ENCODE measurements at regions not wholly inside any gene's neighbourhood (a gene's known extent, or its start where the extent isn't known, plus 50 kb on each side); places are given as distances from the start of the nearest gene placed in this dataset.

GRCh38 chr12:42728770-42729534, 139.4 kb upstream of the PRICKLE1 start (continued):
- TF ChIP-seq ZNF148 (tag by site-specific recombination; IDR thresholded peaks at IDR 0.05; ENCODE audit: borderline replicate concordance) (no peak), ZNF274 (IDR thresholded peaks at IDR 0.05; ENCODE audit: low read length) (no peak), ZNF274 (tag by site-specific recombination; IDR thresholded peaks at IDR 0.05; ENCODE audit: borderline replicate concordance) (no peak), SCRT1 (tag by site-specific recombination; IDR thresholded peaks at IDR 0.05; ENCODE audit: borderline replicate concordance) (peak; percentile 21; the same call in 1 of the 2 replicates), ZBTB1 (tag by site-specific recombination; IDR thresholded peaks at IDR 0.05) (no peak), MZF1 (tag by site-specific recombination; IDR thresholded peaks at IDR 0.05; ENCODE audit: borderline replicate concordance) (no peak; the same call in 1 of the 2 replicates), ZSCAN5A (tag by site-specific recombination; IDR thresholded peaks at IDR 0.05) (no peak), TSHZ1 (tag by site-specific recombination; IDR thresholded peaks at IDR 0.05; ENCODE audit: borderline replicate concordance) (peak; percentile 79), ZBTB26 (tag by site-specific recombination; optimal IDR thresholded peaks at IDR 0.05) (no peak), ZNF292 (tag by site-specific recombination; IDR thresholded peaks at IDR 0.05; ENCODE audit: borderline replicate concordance, low read depth) (no peak), ZNF76 (tag by site-specific recombination; IDR thresholded peaks at IDR 0.05; ENCODE audit: borderline replicate concordance, low read depth) (no peak), ZNF239 (tag by site-specific recombination; IDR thresholded peaks at IDR 0.05) (no peak)

- Histone ChIP-seq H3K4me3 (ENCODE audit: low read depth, low read length) (no peak overlapping the region), H3K9me3 (ENCODE audit: control insufficient read depth, insufficient read depth, low read depth, low read length) (no peaks in the 10 kb centered on the region), H3K36me3 (ENCODE audit: control insufficient read depth in 2 of 2, insufficient read depth in 1 of 2, low read length in 2 of 2) (no peaks in the 10 kb centered on the region), H3K4me1 (ENCODE audit: control insufficient read depth, insufficient read depth, low read length) (peaks cover 9% of the 10 kb centered on the region; the same call in 1 of the 2 replicates), H3K27ac (ENCODE audit: extremely low read depth, low read depth, low read length) (no peak overlapping the region)
- POLR2A ChIA-PET, result no interaction called here
- CTCF ChIA-PET, result no interaction called here
- TF ChIP-seq ZNF623 (tag by site-specific recombination; IDR thresholded peaks at IDR 0.05) (peak; percentile 72), ZNF610 (tag by site-specific recombination; IDR thresholded peaks at IDR 0.05; ENCODE audit: borderline replicate concordance) (no peak), TRIM28 (IDR thresholded peaks at IDR 0.05; ENCODE audit: borderline replicate concordance, low read length) (peak; percentile 79; the same call in 1 of the 2 replicates)
These were observed 138.7 kb upstream of the PRICKLE1 start for GRCh38 chr12:42728287-42728686.
